ENCODE measurements at regions not wholly inside any gene's neighbourhood (a gene's known extent, or its start where the extent isn't known, plus 50 kb on each side); places are given as distances from the start of the nearest gene placed in this dataset.

GRCh38 chr10:130493021-130493420, 356.8 kb downstream of the GLRX3 start:
- Histone ChIP-seq H3K18ac (ENCODE audit: insufficient read length, low read depth, low read length) (no peak overlapping the region), H3K4me2 (ENCODE audit: insufficient read depth, insufficient read length, low read length) (no peak overlapping the region), H3K4me1 (ENCODE audit: insufficient read depth, low read length) (no peaks in the 10 kb centered on the region), H2BK120ac (ENCODE audit: low read depth, low read length, poor library complexity, severe bottlenecking) (no peak overlapping the region), H4K8ac (replicated peaks; ENCODE audit: insufficient read length, low read depth, low read length) (no peak overlapping the region), H2BK15ac (ENCODE audit: low read depth, low read length) (no peak overlapping the region), H3K79me1 (ENCODE audit: insufficient read depth, low read depth, low read length, poor library complexity, severe bottlenecking) (no peaks in the 10 kb centered on the region), H2BK12ac (ENCODE audit: insufficient read length, low read depth, low read length) (no peak overlapping the region), H3K23ac (ENCODE audit: insufficient read length, low read depth, low read length) (no peak overlapping the region), H3K23me2 (ENCODE audit: insufficient read length, low read depth, low read length, poor library complexity, severe bottlenecking) (no peaks in the 10 kb centered on the region), H2AK5ac (ENCODE audit: insufficient read length, low read length) (no peak overlapping the region), H3K9me3 (ENCODE audit: control insufficient read depth, low read depth, low read length) (no peaks in the 10 kb centered on the region), H3K9ac (ENCODE audit: extremely low read depth, insufficient read length, low read length) (no peak overlapping the region), H3K79me2 (ENCODE audit: insufficient read depth, low read length) (no peaks in the 10 kb centered on the region), H3K14ac (ENCODE audit: insufficient read depth, low read length) (no peak overlapping the region; the same call in 1 of the 2 replicates), H3K4ac (ENCODE audit: low read depth, low read length) (no peak overlapping the region), H2BK20ac (ENCODE audit: low read depth, low read length, poor library complexity, severe bottlenecking) (no peak overlapping the region), H3K27me3 (ENCODE audit: insufficient read depth, low read length) (no peaks in the 10 kb centered on the region; the same call in 1 of the 2 replicates), H2AFZ (ENCODE audit: low read length) (no peak overlapping the region), H3K27ac (ENCODE audit: insufficient read length, low read depth, low read length) (no peak overlapping the region), H4K91ac (ENCODE audit: insufficient read length, low read depth, low read length) (no peak overlapping the region), H4K20me1 (ENCODE audit: control insufficient read depth, insufficient read depth, insufficient read length) (no peaks in the 10 kb centered on the region), H2BK5ac (ENCODE audit: insufficient read length, low read length) (no peak overlapping the region), H3K56ac (ENCODE audit: insufficient read length, low read depth, low read length) (no peak overlapping the region), H3T11ph (ENCODE audit: low read length) (no peak overlapping the region), H4K5ac (ENCODE audit: insufficient read length, low read depth, low read length) (no peak overlapping the region)
- WGBS (ENCODE audit: extremely low coverage, insufficient read length, low lambda C conversion rate): no CpG with 5 or more reads among the region's 13 CpGs
- TF ChIP-seq, protein P1, sequence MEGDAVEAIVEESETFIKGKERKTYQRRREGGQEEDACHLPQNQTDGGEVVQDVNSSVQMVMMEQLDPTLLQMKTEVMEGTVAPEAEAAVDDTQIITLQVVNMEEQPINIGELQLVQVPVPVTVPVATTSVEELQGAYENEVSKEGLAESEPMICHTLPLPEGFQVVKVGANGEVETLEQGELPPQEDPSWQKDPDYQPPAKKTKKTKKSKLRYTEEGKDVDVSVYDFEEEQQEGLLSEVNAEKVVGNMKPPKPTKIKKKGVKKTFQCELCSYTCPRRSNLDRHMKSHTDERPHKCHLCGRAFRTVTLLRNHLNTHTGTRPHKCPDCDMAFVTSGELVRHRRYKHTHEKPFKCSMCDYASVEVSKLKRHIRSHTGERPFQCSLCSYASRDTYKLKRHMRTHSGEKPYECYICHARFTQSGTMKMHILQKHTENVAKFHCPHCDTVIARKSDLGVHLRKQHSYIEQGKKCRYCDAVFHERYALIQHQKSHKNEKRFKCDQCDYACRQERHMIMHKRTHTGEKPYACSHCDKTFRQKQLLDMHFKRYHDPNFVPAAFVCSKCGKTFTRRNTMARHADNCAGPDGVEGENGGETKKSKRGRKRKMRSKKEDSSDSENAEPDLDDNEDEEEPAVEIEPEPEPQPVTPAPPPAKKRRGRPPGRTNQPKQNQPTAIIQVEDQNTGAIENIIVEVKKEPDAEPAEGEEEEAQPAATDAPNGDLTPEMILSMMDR (conservative IDR thresholded peaks at IDR 0.05): no peak
- no peak for DNase-seq
- Mint-ChIP-seq H3K27me3 (ENCODE audit: low read depth) (no peaks in the 10 kb centered on the region; the same call in none of the 2 replicates), H3K4me3 (no peak overlapping the region), H3K9me3 (no peaks in the 10 kb centered on the region; a peak in 1 of 5 replicates), H3K36me3 (ENCODE audit: insufficient read depth in 1 of 3, low read depth in 3 of 3) (no peaks in the 10 kb centered on the region), H3K27ac (no peak overlapping the region), H3K4me1 (peaks cover 8 to 10% of the 10 kb centered on the region in 2 experiments)

All from H9 (cell line).